ENCODE measurements at regions not wholly inside any gene's neighbourhood (a gene's known extent, or its start where the extent isn't known, plus 50 kb on each side); places are given as distances from the start of the nearest gene placed in this dataset.
A peak's percentile ranks its signal among the peaks of the same experiment; 100 is the strongest.

DNA sequence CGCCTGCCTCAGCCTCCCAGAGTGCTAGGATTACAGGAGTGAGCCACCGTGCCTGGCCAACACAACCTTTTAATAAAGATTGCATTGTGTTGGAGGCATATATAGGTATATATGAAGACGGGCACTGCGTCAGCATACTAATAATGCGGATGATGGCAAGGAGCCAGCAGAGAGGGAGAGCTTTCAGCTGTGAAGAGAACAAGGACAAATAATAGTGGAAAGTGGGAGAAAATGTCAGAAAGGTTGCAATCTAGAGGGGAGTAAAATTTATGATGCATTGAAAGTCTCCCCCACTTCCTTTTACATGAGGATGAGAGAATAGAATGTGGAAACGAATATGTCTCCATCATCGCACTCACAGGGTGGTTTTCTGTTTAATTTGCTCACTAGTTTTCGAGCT, 170.5 kb upstream of the TBL1XR1 start:
- H3K27ac ChIP-seq = no peak overlapping the region
- DNase-seq = no peak
- H3K4me3 ChIP-seq = no peak overlapping the region
- intact Hi-C loops (cut with DNase I; ENCODE audit: low total_unique reads) = loop anchor here (10.0 kb wide), 2 partner anchors 87 to 947 kb away; no protein-coding TSS in a partner anchor
- TF ChIP-seq, protein P1, sequence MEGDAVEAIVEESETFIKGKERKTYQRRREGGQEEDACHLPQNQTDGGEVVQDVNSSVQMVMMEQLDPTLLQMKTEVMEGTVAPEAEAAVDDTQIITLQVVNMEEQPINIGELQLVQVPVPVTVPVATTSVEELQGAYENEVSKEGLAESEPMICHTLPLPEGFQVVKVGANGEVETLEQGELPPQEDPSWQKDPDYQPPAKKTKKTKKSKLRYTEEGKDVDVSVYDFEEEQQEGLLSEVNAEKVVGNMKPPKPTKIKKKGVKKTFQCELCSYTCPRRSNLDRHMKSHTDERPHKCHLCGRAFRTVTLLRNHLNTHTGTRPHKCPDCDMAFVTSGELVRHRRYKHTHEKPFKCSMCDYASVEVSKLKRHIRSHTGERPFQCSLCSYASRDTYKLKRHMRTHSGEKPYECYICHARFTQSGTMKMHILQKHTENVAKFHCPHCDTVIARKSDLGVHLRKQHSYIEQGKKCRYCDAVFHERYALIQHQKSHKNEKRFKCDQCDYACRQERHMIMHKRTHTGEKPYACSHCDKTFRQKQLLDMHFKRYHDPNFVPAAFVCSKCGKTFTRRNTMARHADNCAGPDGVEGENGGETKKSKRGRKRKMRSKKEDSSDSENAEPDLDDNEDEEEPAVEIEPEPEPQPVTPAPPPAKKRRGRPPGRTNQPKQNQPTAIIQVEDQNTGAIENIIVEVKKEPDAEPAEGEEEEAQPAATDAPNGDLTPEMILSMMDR (IDR thresholded peaks at IDR 0.05) = no peak
- H3K9me3 ChIP-seq = no peaks in the 10 kb centered on the region
- H3K27me3 ChIP-seq = no peaks in the 10 kb centered on the region
- H3K36me3 ChIP-seq = no peaks in the 10 kb centered on the region
- H3K4me1 ChIP-seq = peaks cover 0 to 9% (median under 1%) of the 10 kb centered on the region in 4 donors

DNA sequence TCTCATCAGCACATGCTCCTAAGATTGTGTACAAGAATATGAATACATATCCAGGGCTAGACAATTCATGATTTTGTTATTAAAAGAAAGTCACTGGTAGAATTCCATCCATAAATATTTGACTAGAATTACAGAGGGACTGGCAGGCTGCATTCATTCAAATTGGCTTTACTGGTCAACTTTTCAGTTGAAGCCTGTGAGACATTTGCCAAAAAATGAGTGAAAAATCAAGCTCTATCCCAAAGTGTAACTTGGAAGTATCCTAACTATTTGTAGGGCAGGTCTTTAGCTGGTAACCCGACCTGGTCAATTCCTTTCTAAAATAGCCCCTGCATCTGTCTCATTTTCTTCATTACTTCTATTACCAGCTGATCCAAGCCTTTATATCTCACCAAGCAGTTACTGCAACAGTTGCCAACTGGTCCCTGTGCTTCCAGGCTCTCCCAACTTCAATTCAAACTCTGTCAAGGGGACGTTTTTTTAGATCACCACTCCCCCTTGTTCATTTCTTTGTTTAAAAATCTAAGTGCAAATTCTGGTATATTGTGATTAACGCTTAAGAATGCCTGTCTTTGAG, 173.1 kb upstream of the TBL1XR1 start:
- Histone ChIP-seq H3K27me3 (no peaks in the 10 kb centered on the region), H3K36me3 (no peaks in the 10 kb centered on the region), H3K4me1 (peaks cover 0 to 19% (median 0%) of the 10 kb centered on the region in 4 donors), H3K4me3 (no peak overlapping the region), H3K27ac (no peak overlapping the region), H3K9me3 (no peaks in the 10 kb centered on the region)
- TF ChIP-seq, protein P1 (IDR thresholded peaks at IDR 0.05) = no peak
- DNase-seq = no peak
- intact Hi-C loops (cut with DNase I; ENCODE audit: low total_unique reads) = no loop called here

DNA sequence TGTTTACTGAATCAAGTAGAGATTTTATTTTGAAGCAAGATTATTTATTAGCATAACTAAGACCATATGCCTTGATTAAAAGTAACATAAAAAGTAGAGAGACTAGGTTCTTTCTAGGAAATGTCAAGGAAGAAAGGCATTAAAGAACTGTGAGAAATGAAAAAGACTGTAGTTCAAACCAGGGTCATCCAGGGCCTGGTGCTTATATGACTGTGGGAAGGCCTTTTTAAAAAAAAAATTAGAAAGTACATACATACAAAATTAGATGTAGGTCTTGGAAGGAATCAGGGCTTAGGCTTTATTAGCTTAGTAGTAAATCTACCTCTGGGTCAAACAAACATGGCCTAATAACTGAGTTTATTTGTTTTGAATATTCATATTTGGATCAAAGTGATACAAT, 173.9 kb upstream of the TBL1XR1 start:
- no peak overlapping the region for H3K4me3 ChIP-seq
- DNase-seq = no peak
- TF ChIP-seq, protein P1 (IDR thresholded peaks at IDR 0.05) = no peak
- no peak overlapping the region for H3K27ac ChIP-seq
- H3K27me3 ChIP-seq = no peaks in the 10 kb centered on the region
- H3K4me1 ChIP-seq = peaks cover 0 to 19% (median 0%) of the 10 kb centered on the region in 4 donors
- H3K9me3 ChIP-seq = no peaks in the 10 kb centered on the region
- intact Hi-C loops (cut with DNase I; ENCODE audit: low total_unique reads) = no loop called here
- H3K36me3 ChIP-seq = no peaks in the 10 kb centered on the region

DNA sequence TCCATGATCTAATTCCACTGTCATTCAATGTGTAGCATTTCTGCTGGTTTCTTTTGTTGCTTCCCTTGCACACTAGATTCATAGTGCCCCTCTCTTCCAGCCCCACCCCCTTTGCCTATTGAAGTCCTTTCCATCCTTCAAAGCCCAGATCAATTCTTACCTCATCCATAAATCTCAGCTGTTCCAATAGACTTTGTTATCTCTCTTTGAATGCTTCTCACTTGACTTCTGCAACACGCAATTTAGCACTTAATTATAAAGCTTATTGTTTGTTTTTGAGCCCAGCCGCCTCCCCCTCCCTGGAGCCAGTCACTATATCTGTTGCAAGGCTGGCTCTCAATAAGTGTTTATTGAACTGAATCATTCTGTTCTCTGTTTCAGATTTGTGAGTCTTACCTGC, 174.6 kb upstream of the TBL1XR1 start:
- H3K27me3 ChIP-seq = no peaks in the 10 kb centered on the region
- H3K36me3 ChIP-seq = no peaks in the 10 kb centered on the region
- H3K9me3 ChIP-seq = no peaks in the 10 kb centered on the region
- H3K4me1 ChIP-seq = peaks cover 0 to 19% (median 0%) of the 10 kb centered on the region in 4 donors
- H3K27ac ChIP-seq = no peak overlapping the region
- TF ChIP-seq, protein P1 (IDR thresholded peaks at IDR 0.05) = no peak
- H3K4me3 ChIP-seq = no peak overlapping the region
- intact Hi-C loops (cut with DNase I; ENCODE audit: low total_unique reads) = no loop called here
- no peak for DNase-seq

DNA sequence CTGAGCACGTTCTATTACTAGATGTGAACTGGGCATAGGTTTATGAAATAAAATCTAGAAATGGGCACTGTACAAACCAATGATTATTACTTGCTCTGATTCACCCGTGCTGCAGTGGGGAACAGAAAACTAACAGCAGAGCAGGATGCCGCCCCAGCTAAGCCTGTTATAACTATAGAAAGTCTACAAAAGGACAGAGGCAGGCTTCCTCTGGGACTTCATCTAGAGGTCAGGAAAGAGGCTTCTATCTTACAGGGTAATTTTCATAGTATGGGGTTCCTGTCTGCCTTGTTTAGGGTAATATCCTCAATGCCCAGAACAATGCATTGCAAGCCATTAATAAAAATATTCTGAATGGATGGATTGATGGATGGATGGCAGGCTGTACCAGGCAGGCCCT, 177.0 kb upstream of the TBL1XR1 start:
- Histone ChIP-seq H3K4me1 (peaks cover 0 to 19% (median 0%) of the 10 kb centered on the region in 4 donors), H3K9me3 (no peaks in the 10 kb centered on the region), H3K27ac (peak overlapping the region; percentile 8 to 28), H3K36me3 (no peaks in the 10 kb centered on the region), H3K4me3 (no peak overlapping the region), H3K27me3 (no peaks in the 10 kb centered on the region)
- TF ChIP-seq, protein P1 (IDR thresholded peaks at IDR 0.05) = no peak
- no peak for DNase-seq
- intact Hi-C loops (cut with DNase I; ENCODE audit: low total_unique reads) = no loop called here

DNA sequence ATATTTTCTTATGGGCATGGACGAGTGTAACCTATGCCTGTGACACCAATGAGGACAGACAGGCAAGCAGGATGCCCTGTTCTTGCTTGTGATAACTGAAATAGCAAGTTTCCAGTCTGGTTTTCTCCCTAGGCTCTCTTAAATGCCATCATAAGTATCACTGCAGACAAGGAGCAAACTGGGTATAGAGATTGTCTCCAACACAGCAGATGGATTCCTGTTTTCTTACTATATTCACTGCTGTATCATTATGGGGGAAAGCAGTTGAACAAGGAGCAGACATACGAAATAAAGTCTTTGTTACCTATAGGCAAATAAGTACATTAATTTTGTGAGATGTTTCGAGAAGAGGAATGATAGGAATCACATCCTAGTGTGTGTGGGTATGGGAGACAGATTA, 178.0 kb upstream of the TBL1XR1 start:
- intact Hi-C loops (cut with DNase I; ENCODE audit: low total_unique reads) = no loop called here
- Histone ChIP-seq H3K4me3 (no peak overlapping the region), H3K27me3 (no peaks in the 10 kb centered on the region), H3K27ac (no peak overlapping the region), H3K36me3 (no peaks in the 10 kb centered on the region), H3K9me3 (no peaks in the 10 kb centered on the region), H3K4me1 (peaks cover 0 to 14% (median 0%) of the 10 kb centered on the region in 4 donors)
- TF ChIP-seq, protein P1 (IDR thresholded peaks at IDR 0.05) = no peak
- DNase-seq = no peak
